K562 (cell line): ENCODE measurements at regions not wholly inside any gene's neighbourhood (a gene's known extent, or its start where the extent isn't known, plus 50 kb on each side); places are given as distances from the start of the nearest gene placed in this dataset.

ENCODE experiments used
- ATAC-seq: fragments of 200-7000 bp; cut with Tn5 transposase; 3 replicates; pipeline ENCODE4 v1.9.1; 2020; ENCODE audit warnings: moderate library complexity
- BruUV-seq: library from RNA; stranded (reverse); fragments of 400-500 nt; replicated peaks from 2 replicates; lab custom pipeline; 2021; lab: Mats Ljungman, UMichigan
- CTCF ChIA-PET: fragments of 300-600 bp; formaldehyde crosslinking; extraction: SDS; loops from one replicate; lab custom pipeline; 2021; ENCODE audit warnings: low intra/inter-chr PET ratio; lab: Yijun Ruan, JAX
- POLR2A ChIA-PET: fragments of 300-600, 350-650 bp; sonication (Branson Sonifier 250); formaldehyde crosslinking; extraction: SDS; loops from one replicate; lab custom pipeline; 2021; ENCODE audit warnings: antibody characterized with exemption, inconsistent platforms; lab: Yijun Ruan, JAX
- DNase-seq, 4 experiments: peaks; one replicate each; pipeline versions ENCODE4 v3.0.0 to v3.0.0-alpha.2; 2011 to 2018; ENCODE audit warnings: low spot score in 3 of 4, mixed read lengths in 3 of 4; ENCODE audit errors: extremely low read depth in 1 of 4
- FAIRE-seq: peaks from 2 replicates; lab custom pipeline; 2011; peaks lifted over from hg19 to GRCh38; lab: Jason Lieb, UNC
- H2AFZ ChIP-seq: 2 replicates; pipeline ENCODE4 v1.6.0; 2011; ENCODE audit warnings: low read depth, low read length, control low read depth, inconsistent platforms
- H3K27ac ChIP-seq: fragments of 200-600 bp; 3 replicates; pipeline ENCODE4 v1.8.0; 2011; ENCODE audit warnings: low read depth, mild to moderate bottlenecking, control low read depth, inconsistent platforms, low read length, moderate library complexity, mixed read lengths; ENCODE audit errors: extremely low read depth
- H3K27me3 ChIP-seq, 2 experiments: fragments of 300-600 bp in 1 of 2; 2 replicates in 1 of 2; 3 replicates in 1 of 2; pipeline versions ENCODE4 v1.6.0 to v1.8.0; 2011; ENCODE audit warnings: inconsistent platforms in 2 of 2, low read length in 2 of 2, mild to moderate bottlenecking in 1 of 2, mixed read lengths in 1 of 2, moderate library complexity in 1 of 2; ENCODE audit not compliant: control insufficient read depth in 2 of 2, insufficient read depth in 2 of 2
- H3K36me3 ChIP-seq: fragments of 300-600 bp; 3 replicates; pipeline ENCODE4 v1.8.0; 2011; ENCODE audit warnings: mild to moderate bottlenecking, low read length, inconsistent platforms; ENCODE audit not compliant: control insufficient read depth, insufficient read depth
- H3K4me1 ChIP-seq, 2 experiments: fragments of 200-600 bp in 1 of 2; replicated peaks in 1 of 2; 2 replicates in 1 of 2; 3 replicates in 1 of 2; pipeline versions ENCODE4 v1.5.1 to v1.8.0; 2011; ENCODE audit warnings: inconsistent platforms in 2 of 2, low read length in 2 of 2, mild to moderate bottlenecking in 1 of 2, mixed read lengths in 1 of 2, moderate library complexity in 1 of 2; ENCODE audit not compliant: control insufficient read depth in 2 of 2, insufficient read depth in 2 of 2
- H3K4me2 ChIP-seq: 2 replicates; pipeline ENCODE4 v1.6.1; 2011; ENCODE audit warnings: low read length, control low read depth, inconsistent platforms, mixed read lengths; ENCODE audit not compliant: insufficient read depth
- H3K4me3 ChIP-seq: fragments of 200-600 bp; sonication (generic), shearing (Covaris generic); 2 replicates; pipeline ENCODE4 v1.5.1; 2016; ENCODE audit warnings: control low read depth, inconsistent platforms
- H3K79me2 ChIP-seq: fragments of 200-600 bp; 3 replicates; pipeline ENCODE4 v1.8.0; 2011; ENCODE audit warnings: low read length, inconsistent platforms; ENCODE audit not compliant: control insufficient read depth, insufficient read depth
- H3K9ac ChIP-seq, 2 experiments: 2 replicates each; pipeline versions ENCODE4 v1.6.0 to v1.6.1; 2011; ENCODE audit warnings: low read depth in 2 of 2, low read length in 2 of 2, control low read depth in 1 of 2, inconsistent platforms in 1 of 2, mild to moderate bottlenecking in 1 of 2, mixed read lengths in 1 of 2; ENCODE audit not compliant: insufficient read depth in 1 of 2
- H3K9me1 ChIP-seq: one replicate; pipeline ENCODE4 v1.6.0; 2011; ENCODE audit warnings: inconsistent platforms, mild to moderate bottlenecking, low read length, moderate library complexity; ENCODE audit not compliant: control insufficient read depth, insufficient read depth
- H3K9me3 ChIP-seq: replicated peaks from 2 replicates; pipeline ENCODE4 v1.5.1; 2011; ENCODE audit warnings: low read depth, low read length, inconsistent platforms; ENCODE audit not compliant: control insufficient read depth, insufficient read depth
- H4K20me1 ChIP-seq: replicated peaks from 2 replicates; pipeline ENCODE4 v1.6.1; 2011; ENCODE audit warnings: low read length, inconsistent platforms, mixed read lengths; ENCODE audit not compliant: control insufficient read depth, insufficient read depth
- BRD9 ChIP-seq: fragments of 450-650 bp; IDR thresholded peaks from 2 replicates; pipeline ENCODE4 v1.6.1; 2018; ENCODE audit warnings: low read depth; ENCODE audit not compliant: partially characterized antibody
- CBX8 ChIP-seq: fragments of 200-600 bp; sonication (generic); IDR thresholded peaks from 2 replicates; pipeline ENCODE4 v1.6.1; 2012; ENCODE audit warnings: borderline replicate concordance, mixed run types, low read depth, mild to moderate bottlenecking, moderate library complexity, mixed read lengths, low read length, control low read depth, inconsistent platforms; ENCODE audit not compliant: poor library complexity, severe bottlenecking; ENCODE audit errors: extremely low read depth
- HDAC3 ChIP-seq: fragments of 450-650 bp; IDR thresholded peaks from 2 replicates; pipeline ENCODE4 v1.6.1; 2018; ENCODE audit warnings: borderline replicate concordance, mild to moderate bottlenecking, moderate library complexity; ENCODE audit not compliant: partially characterized antibody
- L3MBTL2 ChIP-seq: fragments of 450-650 bp; IDR thresholded peaks from 2 replicates; pipeline ENCODE4 v1.6.1; 2016; ENCODE audit warnings: mild to moderate bottlenecking, moderate library complexity
- XRCC3 ChIP-seq: fragments of 450-650 bp; IDR thresholded peaks from 2 replicates; pipeline ENCODE4 v1.6.1; 2017; ENCODE audit warnings: mild to moderate bottlenecking, moderate library complexity
- ZKSCAN1 ChIP-seq: fragments of 150-350 bp; IDR thresholded peaks from 2 replicates; pipeline ENCODE4 v1.6.1; 2016; ENCODE audit warnings: low read depth, low read length
- ZNF518B ChIP-seq: fragments of 250-450 bp; sonication (Bioruptor Pico); IDR thresholded peaks from 2 replicates; pipeline ENCODE4 v1.5.0; 2021; ENCODE audit warnings: mild to moderate bottlenecking, moderate library complexity
- ZNF589 ChIP-seq: fragments of 200-800 bp; sonication (Bioruptor generic); IDR thresholded peaks from 2 replicates; pipeline ENCODE4 v1.6.1; 2016; ENCODE audit warnings: low read depth, missing genetic modification characterization, missing compliant biosample characterization
- WGBS: fragments of 100-300 bp; shearing (Covaris generic); methylation state at CpG from one replicate; pipeline ENCODE4 v1.1.6; 2016; ENCODE audit warnings: low coverage, mixed read lengths; ENCODE audit not compliant: insufficient coverage; ENCODE audit errors: missing lambda C conversion rate; 5-methylcytosine and 5-hydroxymethylcytosine counted together
- in situ Hi-C: fragments of 300-500 bp; cut with MboI; formaldehyde crosslinking; loops from 4 replicates; pipeline ENCODE4 v1.15.0; 2018; ENCODE audit warnings: inconsistent platforms, mixed read lengths
- intact Hi-C: fragments of 100-400 bp; cut with micrococcal nuclease; formaldehyde crosslinking; loops from 2 replicates; pipeline ENCODE4 v1.14.2; 2022

GRCh38 chr11:112499153-112499880, 238.7 kb upstream of the PLET1 start:
- intact Hi-C loops: no loop called here
- TF ChIP-seq HDAC3 (no peak), BRD9 (no peak), ZNF518B (CRISPR knock-in tag) (no peak), CBX8 (no peak), L3MBTL2 (no peak), ZKSCAN1 (no peak), ZNF589 (CRISPR knock-in tag) (no peak), XRCC3 (no peak)
- TF ChIP-seq, all 486 proteins: peak for 0
- Histone ChIP-seq H3K36me3 (no peaks in the 10 kb centered on the region), H3K9ac (no peak overlapping the region), H4K20me1 (no peaks in the 10 kb centered on the region), H3K27me3 (peaks cover 7 to 19% of the 10 kb centered on the region in 2 experiments; a peak in 3 of 5 replicates), H3K4me3 (no peak overlapping the region), H3K9me3 (no peaks in the 10 kb centered on the region), H2AFZ (no peak overlapping the region), H3K4me2 (no peak overlapping the region), H3K79me2 (no peaks in the 10 kb centered on the region), H3K4me1 (no peaks in the 10 kb centered on the region), H3K9me1 (no peaks in the 10 kb centered on the region), H3K27ac (no peak overlapping the region)
- 2% methylated on average over 20 of the region's 20 CpGs for WGBS
- in situ Hi-C loops: no loop called here
- ChIA-PET CTCF (no interaction called here), POLR2A (interaction anchor here (0.6 to 1.3 kb wide), 3 partner anchors 9 to 564 kb away, joined by 3 to 8 read pairs (median 3); no protein-coding TSS in a partner anchor)
- no peak for DNase-seq
- no TSS peak for BruUV-seq
- no peak for ATAC-seq
- no peak for FAIRE-seq
